Transverse colon (tissue), 4 donors: ENCODE measurements at regions not wholly inside any gene's neighbourhood (a gene's known extent, or its start where the extent isn't known, plus 50 kb on each side); places are given as distances from the start of the nearest gene placed in this dataset.

Experiments
- EP300 ChIP-seq: sonication (generic); formaldehyde crosslinking; IDR thresholded peaks from one replicate; pipeline ENCODE4 v1.6.1; 2017; ENCODE audit warnings: antibody characterized with exemption, low read depth
- POLR2A ChIP-seq: fragments of 450-650 bp; IDR thresholded peaks from one replicate; pipeline ENCODE4 v1.6.1; 2016; ENCODE audit warnings: antibody characterized with exemption, mild to moderate bottlenecking, moderate library complexity
- POLR2AphosphoS5 ChIP-seq, 3 donors: sonication (generic); formaldehyde crosslinking; IDR thresholded peaks; one replicate each; pipeline ENCODE4 v1.6.1; 2016; ENCODE audit warnings: antibody characterized with exemption in 3 of 3
- TF ChIP-seq, protein P1 (sequence below), 5 experiments: fragments of 200-600 bp in 3 of 5; fragments of 450-650 bp in 2 of 5; sonication (generic) in 3 of 5; IDR thresholded peaks; 1 replicate in 2 of 5; 2 replicates in 3 of 5; pipeline ENCODE4 v1.5.1; 2016 to 2017; ENCODE audit warnings: antibody characterized with exemption in 5 of 5, inconsistent platforms in 3 of 5, mild to moderate bottlenecking in 2 of 5, moderate library complexity in 1 of 5

DNA sequence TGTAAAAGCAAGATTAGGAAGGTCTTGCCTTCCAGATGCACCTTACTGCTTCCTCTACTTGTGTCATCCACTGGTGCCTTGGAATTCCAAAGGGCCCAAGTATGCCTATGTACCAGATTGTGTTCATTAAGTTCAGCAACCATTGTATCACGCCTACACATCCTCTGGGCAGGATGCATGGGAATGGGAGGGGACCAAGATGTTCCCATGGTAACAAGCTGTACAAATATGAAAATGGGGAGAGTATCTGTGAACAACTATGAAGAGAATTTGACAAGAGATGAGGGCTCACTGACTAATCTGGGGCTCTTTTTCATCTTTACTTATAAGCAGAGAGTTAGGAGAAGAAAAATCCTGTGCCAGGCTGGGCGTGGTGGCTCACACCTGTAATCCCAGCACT, 137.8 kb upstream of the MAP1B start:
- TF ChIP-seq, protein P1, sequence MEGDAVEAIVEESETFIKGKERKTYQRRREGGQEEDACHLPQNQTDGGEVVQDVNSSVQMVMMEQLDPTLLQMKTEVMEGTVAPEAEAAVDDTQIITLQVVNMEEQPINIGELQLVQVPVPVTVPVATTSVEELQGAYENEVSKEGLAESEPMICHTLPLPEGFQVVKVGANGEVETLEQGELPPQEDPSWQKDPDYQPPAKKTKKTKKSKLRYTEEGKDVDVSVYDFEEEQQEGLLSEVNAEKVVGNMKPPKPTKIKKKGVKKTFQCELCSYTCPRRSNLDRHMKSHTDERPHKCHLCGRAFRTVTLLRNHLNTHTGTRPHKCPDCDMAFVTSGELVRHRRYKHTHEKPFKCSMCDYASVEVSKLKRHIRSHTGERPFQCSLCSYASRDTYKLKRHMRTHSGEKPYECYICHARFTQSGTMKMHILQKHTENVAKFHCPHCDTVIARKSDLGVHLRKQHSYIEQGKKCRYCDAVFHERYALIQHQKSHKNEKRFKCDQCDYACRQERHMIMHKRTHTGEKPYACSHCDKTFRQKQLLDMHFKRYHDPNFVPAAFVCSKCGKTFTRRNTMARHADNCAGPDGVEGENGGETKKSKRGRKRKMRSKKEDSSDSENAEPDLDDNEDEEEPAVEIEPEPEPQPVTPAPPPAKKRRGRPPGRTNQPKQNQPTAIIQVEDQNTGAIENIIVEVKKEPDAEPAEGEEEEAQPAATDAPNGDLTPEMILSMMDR (IDR thresholded peaks at IDR 0.05) = no peak
- TF ChIP-seq POLR2A (no peak), EP300 (no peak), POLR2AphosphoS5 (IDR thresholded peaks at IDR 0.05) (no peak)
